ENCODE measurements at regions not wholly inside any gene's neighbourhood (a gene's known extent, or its start where the extent isn't known, plus 50 kb on each side); places are given as distances from the start of the nearest gene placed in this dataset.

- Histone ChIP-seq H3K4me2 (ENCODE audit: low read length) (no peak overlapping the region), H3F3A (ENCODE audit: control insufficient read depth, insufficient read depth) (no peaks in the 10 kb centered on the region), H3K27ac (ENCODE audit: low read depth, low read length) (no peak overlapping the region), H3K4me3 (ENCODE audit: low read length) (no peak overlapping the region), H3K9me3 (ENCODE audit: control insufficient read depth, insufficient read depth, low read length) (no peaks in the 10 kb centered on the region), H4K20me1 (ENCODE audit: control insufficient read depth, insufficient read depth, low read depth, low read length) (no peaks in the 10 kb centered on the region), H3K9me2 (replicated peaks; ENCODE audit: control insufficient read depth, low read length) (no peaks in the 10 kb centered on the region), H3K36me3 (ENCODE audit: control insufficient read depth, low read length) (no peaks in the 10 kb centered on the region), H3K79me2 (ENCODE audit: control insufficient read depth, low read length) (no peaks in the 10 kb centered on the region), H3K27me3 (ENCODE audit: control insufficient read depth, low read length) (no peaks in the 10 kb centered on the region), H3K4me1 (ENCODE audit: control insufficient read depth, low read length) (0 out of 2 replicates have a peak, but pooled peaks cover 4% of the 10 kb centered on the region)
- no peak for TF ChIP-seq EZH2phosphoT487 (IDR thresholded peaks at IDR 0.05; ENCODE audit: borderline replicate concordance, low read length)
- no peak for TF ChIP-seq CTCF (IDR thresholded peaks at IDR 0.05; ENCODE audit: low read depth, low read length, poor library complexity, severe bottlenecking)
Measured at GRCh38 chr16:5379954-5380353, 282.4 kb upstream of the EEF2KMT start.

GRCh38 chr16:5378531-5378930 is 280.9 kb upstream of the EEF2KMT start:
- TF ChIP-seq EZH2phosphoT487 (IDR thresholded peaks at IDR 0.05; ENCODE audit: borderline replicate concordance, low read length) (no peak), CTCF (IDR thresholded peaks at IDR 0.05; ENCODE audit: low read depth, low read length, poor library complexity, severe bottlenecking) (no peak)
- no peak overlapping the region for H3K4me3 ChIP-seq (ENCODE audit: low read length)
- H3K9me3 ChIP-seq (ENCODE audit: control insufficient read depth, insufficient read depth, low read length): no peaks in the 10 kb centered on the region
- no peaks in the 10 kb centered on the region for H3K36me3 ChIP-seq (ENCODE audit: control insufficient read depth, low read length)
- 0 out of 2 replicates have a peak, but pooled peaks cover 4% of the 10 kb centered on the region for H3K4me1 ChIP-seq (ENCODE audit: control insufficient read depth, low read length)
- no peak overlapping the region for H3K4me2 ChIP-seq (ENCODE audit: low read length)
- no peaks in the 10 kb centered on the region for H3K27me3 ChIP-seq (ENCODE audit: control insufficient read depth, low read length)
- H3K27ac ChIP-seq (ENCODE audit: low read depth, low read length): no peak overlapping the region
- H4K20me1 ChIP-seq (ENCODE audit: control insufficient read depth, insufficient read depth, low read depth, low read length): no peaks in the 10 kb centered on the region
- H3K9me2 ChIP-seq (replicated peaks; ENCODE audit: control insufficient read depth, low read length): no peaks in the 10 kb centered on the region
- no peaks in the 10 kb centered on the region for H3F3A ChIP-seq (ENCODE audit: control insufficient read depth, insufficient read depth)
- H3K79me2 ChIP-seq (ENCODE audit: control insufficient read depth, low read length): no peaks in the 10 kb centered on the region

GRCh38 chr16:5377280-5377898 is 279.8 kb upstream of the EEF2KMT start:
- Histone ChIP-seq H3K4me3 (ENCODE audit: low read length) (no peak overlapping the region), H3K4me1 (ENCODE audit: control insufficient read depth, low read length) (0 out of 2 replicates have a peak, but pooled peaks cover 4% of the 10 kb centered on the region), H3K27me3 (ENCODE audit: control insufficient read depth, low read length) (no peaks in the 10 kb centered on the region), H3K9me3 (ENCODE audit: control insufficient read depth, insufficient read depth, low read length) (no peaks in the 10 kb centered on the region), H4K20me1 (ENCODE audit: control insufficient read depth, insufficient read depth, low read depth, low read length) (no peaks in the 10 kb centered on the region), H3K36me3 (ENCODE audit: control insufficient read depth, low read length) (no peaks in the 10 kb centered on the region), H3K79me2 (ENCODE audit: control insufficient read depth, low read length) (no peaks in the 10 kb centered on the region), H3F3A (ENCODE audit: control insufficient read depth, insufficient read depth) (no peaks in the 10 kb centered on the region), H3K27ac (ENCODE audit: low read depth, low read length) (no peak overlapping the region), H3K4me2 (ENCODE audit: low read length) (0 out of 2 replicates have a peak overlapping the region, but pooled peaks have one; percentile 1), H3K9me2 (replicated peaks; ENCODE audit: control insufficient read depth, low read length) (no peaks in the 10 kb centered on the region)
- no peak for TF ChIP-seq EZH2phosphoT487 (IDR thresholded peaks at IDR 0.05; ENCODE audit: borderline replicate concordance, low read length)
- no peak for TF ChIP-seq CTCF (IDR thresholded peaks at IDR 0.05; ENCODE audit: low read depth, low read length, poor library complexity, severe bottlenecking)
